ENCODE measurements at regions not wholly inside any gene's neighbourhood (a gene's known extent, or its start where the extent isn't known, plus 50 kb on each side); places are given as distances from the start of the nearest gene placed in this dataset.

DNA sequence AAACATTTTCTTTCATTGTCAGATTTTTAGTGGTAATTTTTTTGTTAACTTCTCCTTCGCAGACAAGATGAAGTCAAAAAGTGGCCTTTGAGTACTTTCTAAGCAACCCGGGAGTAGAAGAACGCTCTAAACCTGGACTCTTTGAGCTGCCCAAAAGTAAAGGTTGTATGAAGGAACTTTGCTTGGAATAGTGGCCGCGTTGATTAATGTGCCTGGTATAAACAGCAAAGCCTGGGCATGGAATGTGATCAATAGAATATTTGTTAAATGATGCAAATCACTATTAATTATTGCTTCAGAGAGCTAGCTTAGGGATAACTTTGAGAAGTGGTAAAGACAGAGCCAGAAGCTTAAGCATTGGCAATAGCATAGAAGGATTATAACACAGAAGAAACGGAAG is 475.1 kb upstream of the ANKRD30A start:
- no peak for TF ChIP-seq POLR2A (IDR thresholded peaks at IDR 0.05; ENCODE audit: low read depth, low read length)
- no peak for TF ChIP-seq TAF1 (IDR thresholded peaks at IDR 0.05; ENCODE audit: borderline replicate concordance, low read depth, low read length)
- no peak for TF ChIP-seq POLR2AphosphoS5 (IDR thresholded peaks at IDR 0.05; ENCODE audit: low read depth, low read length)

All from GM12892 (cell line).